H1 (cell line): ENCODE measurements at regions not wholly inside any gene's neighbourhood (a gene's known extent, or its start where the extent isn't known, plus 50 kb on each side); places are given as distances from the start of the nearest gene placed in this dataset.

ENCODE experiments used
- TF ChIP-seq, protein P1 (sequence below), 3 experiments: IDR thresholded peaks; 1 replicate in 2 of 3; 2 replicates in 1 of 3; pipeline versions ENCODE4 v1.5.1 to v1.6.1; 2011; ENCODE audit warnings: low read length in 3 of 3, mild to moderate bottlenecking in 3 of 3, inconsistent platforms in 2 of 3, low read depth in 1 of 3, moderate library complexity in 1 of 3; ENCODE audit not compliant: insufficient read depth in 1 of 3; ENCODE audit errors: control extremely low read depth in 1 of 3
- TF ChIP-seq, protein P2 (sequence below): IDR thresholded peaks from 2 replicates; pipeline ENCODE4 v1.6.1; 2011; ENCODE audit warnings: low read depth, mild to moderate bottlenecking, low read length; ENCODE audit not compliant: insufficient read depth

- TF ChIP-seq, protein P1, sequence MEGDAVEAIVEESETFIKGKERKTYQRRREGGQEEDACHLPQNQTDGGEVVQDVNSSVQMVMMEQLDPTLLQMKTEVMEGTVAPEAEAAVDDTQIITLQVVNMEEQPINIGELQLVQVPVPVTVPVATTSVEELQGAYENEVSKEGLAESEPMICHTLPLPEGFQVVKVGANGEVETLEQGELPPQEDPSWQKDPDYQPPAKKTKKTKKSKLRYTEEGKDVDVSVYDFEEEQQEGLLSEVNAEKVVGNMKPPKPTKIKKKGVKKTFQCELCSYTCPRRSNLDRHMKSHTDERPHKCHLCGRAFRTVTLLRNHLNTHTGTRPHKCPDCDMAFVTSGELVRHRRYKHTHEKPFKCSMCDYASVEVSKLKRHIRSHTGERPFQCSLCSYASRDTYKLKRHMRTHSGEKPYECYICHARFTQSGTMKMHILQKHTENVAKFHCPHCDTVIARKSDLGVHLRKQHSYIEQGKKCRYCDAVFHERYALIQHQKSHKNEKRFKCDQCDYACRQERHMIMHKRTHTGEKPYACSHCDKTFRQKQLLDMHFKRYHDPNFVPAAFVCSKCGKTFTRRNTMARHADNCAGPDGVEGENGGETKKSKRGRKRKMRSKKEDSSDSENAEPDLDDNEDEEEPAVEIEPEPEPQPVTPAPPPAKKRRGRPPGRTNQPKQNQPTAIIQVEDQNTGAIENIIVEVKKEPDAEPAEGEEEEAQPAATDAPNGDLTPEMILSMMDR (IDR thresholded peaks at IDR 0.05; ENCODE audit: control extremely low read depth in 1 of 3, insufficient read depth in 1 of 3, low read depth in 1 of 3, low read length in 3 of 3), result no peak
- TF ChIP-seq, protein P2, sequence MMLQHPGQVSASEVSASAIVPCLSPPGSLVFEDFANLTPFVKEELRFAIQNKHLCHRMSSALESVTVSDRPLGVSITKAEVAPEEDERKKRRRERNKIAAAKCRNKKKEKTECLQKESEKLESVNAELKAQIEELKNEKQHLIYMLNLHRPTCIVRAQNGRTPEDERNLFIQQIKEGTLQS, result no peak
Measured at GRCh38 chr4:28225689-28226353, 1365.2 kb downstream of the STIM2 start.
